Trophoblast cell (in vitro differentiated cells and primary cell): ENCODE measurements at regions not wholly inside any gene's neighbourhood (a gene's known extent, or its start where the extent isn't known, plus 50 kb on each side); places are given as distances from the start of the nearest gene placed in this dataset.

ENCODE experiments used
- DNase-seq, 2 donors: peaks; one replicate each; pipeline ENCODE4 v3.0.0-alpha.2; 2016
- H2AFZ ChIP-seq: 2 replicates; pipeline ENCODE4 v1.6.1; 2013; ENCODE audit warnings: low read length, moderate library complexity, mild to moderate bottlenecking; ENCODE audit not compliant: insufficient read depth, poor library complexity
- H2AK5ac ChIP-seq: 2 replicates; pipeline ENCODE4 v1.6.1; 2013; ENCODE audit warnings: mild to moderate bottlenecking, low read length
- H2BK120ac ChIP-seq: 2 replicates; pipeline ENCODE4 v1.6.1; 2013; ENCODE audit warnings: low read length, mild to moderate bottlenecking, moderate library complexity; ENCODE audit not compliant: insufficient read depth, poor library complexity
- H2BK12ac ChIP-seq: 2 replicates; pipeline ENCODE4 v1.6.1; 2013; ENCODE audit warnings: mild to moderate bottlenecking, low read length, moderate library complexity
- H2BK5ac ChIP-seq: 2 replicates; pipeline ENCODE4 v1.6.1; 2013; ENCODE audit warnings: low read length, low read depth, moderate library complexity, mild to moderate bottlenecking; ENCODE audit not compliant: poor library complexity
- H3K14ac ChIP-seq: 2 replicates; pipeline ENCODE4 v1.6.1; 2013; ENCODE audit warnings: mild to moderate bottlenecking, low read length
- H3K18ac ChIP-seq: 2 replicates; pipeline ENCODE4 v1.6.1; 2013; ENCODE audit warnings: mild to moderate bottlenecking, low read length
- H3K23ac ChIP-seq: 2 replicates; pipeline ENCODE4 v1.6.1; 2013; ENCODE audit warnings: low read length
- H3K27ac ChIP-seq: 2 replicates; pipeline ENCODE4 v1.5.1; 2013; ENCODE audit warnings: low read depth, mild to moderate bottlenecking, inconsistent platforms, low read length, moderate library complexity
- H3K27me3 ChIP-seq: 2 replicates; pipeline ENCODE4 v1.6.1; 2013; ENCODE audit warnings: inconsistent platforms, mild to moderate bottlenecking, low read length, moderate library complexity; ENCODE audit not compliant: insufficient read depth
- H3K36me3 ChIP-seq, 2 experiments: 1 replicate in 1 of 2; 2 replicates in 1 of 2; pipeline ENCODE4 v1.6.1; 2013; ENCODE audit warnings: low read length in 2 of 2, mild to moderate bottlenecking in 2 of 2, moderate library complexity in 1 of 2; ENCODE audit not compliant: insufficient read depth in 2 of 2, control insufficient read depth in 1 of 2
- H3K4ac ChIP-seq: 2 replicates; pipeline ENCODE4 v1.6.1; 2013; ENCODE audit warnings: low read depth, mild to moderate bottlenecking, low read length, moderate library complexity
- H3K4me1 ChIP-seq, 2 experiments: 1 replicate in 1 of 2; 2 replicates in 1 of 2; pipeline ENCODE4 v1.6.1; 2013; ENCODE audit warnings: low read length in 2 of 2, mild to moderate bottlenecking in 2 of 2, moderate library complexity in 1 of 2; ENCODE audit not compliant: insufficient read depth in 2 of 2, control insufficient read depth in 1 of 2
- H3K4me2 ChIP-seq: 2 replicates; pipeline ENCODE4 v1.6.1; 2013; ENCODE audit warnings: inconsistent platforms, mild to moderate bottlenecking, low read length, moderate library complexity
- H3K4me3 ChIP-seq: 2 replicates; pipeline ENCODE4 v1.5.1; 2013; ENCODE audit warnings: mild to moderate bottlenecking, low read depth, low read length, inconsistent platforms
- H3K79me1 ChIP-seq: one replicate; pipeline ENCODE4 v1.6.1; 2013; ENCODE audit warnings: low read length
- H3K79me2 ChIP-seq: 2 replicates; pipeline ENCODE4 v1.6.1; 2013; ENCODE audit warnings: low read length, mild to moderate bottlenecking; ENCODE audit not compliant: control insufficient read depth, insufficient read depth, poor library complexity
- H3K9ac ChIP-seq: 2 replicates; pipeline ENCODE4 v1.6.1; 2013; ENCODE audit warnings: mild to moderate bottlenecking, low read length
- H3K9me3 ChIP-seq: 2 replicates; pipeline ENCODE4 v1.6.1; 2013; ENCODE audit warnings: low read depth, mild to moderate bottlenecking, control low read depth, inconsistent platforms, low read length; ENCODE audit not compliant: insufficient read depth
- H4K12ac ChIP-seq: 2 replicates; pipeline ENCODE4 v1.6.1; 2013; ENCODE audit warnings: low read depth, mild to moderate bottlenecking, low read length, moderate library complexity
- H4K8ac ChIP-seq: 2 replicates; pipeline ENCODE4 v1.6.1; 2013; ENCODE audit warnings: low read depth, mild to moderate bottlenecking, low read length, moderate library complexity
- H4K91ac ChIP-seq: one replicate; pipeline ENCODE4 v1.6.1; 2013; ENCODE audit warnings: low read depth, mild to moderate bottlenecking, low read length, moderate library complexity
- WGBS: extraction: QIAGEN DNeasy Blood & Tissue Kit; methylation state at CpG from one replicate; pipeline ENCODE4 v1.1.7; 2013; ENCODE audit warnings: missing lambda C conversion rate; ENCODE audit not compliant: insufficient read length, insufficient coverage; ENCODE audit errors: extremely low coverage; 5-methylcytosine and 5-hydroxymethylcytosine counted together

- Histone ChIP-seq H3K4ac (no peak overlapping the region), H2AK5ac (no peak overlapping the region), H3K4me3 (no peak overlapping the region), H3K9ac (no peak overlapping the region), H3K14ac (no peak overlapping the region), H2AFZ (no peak overlapping the region), H3K79me1 (no peaks in the 10 kb centered on the region), H3K23ac (no peak overlapping the region), H4K91ac (no peak overlapping the region), H3K79me2 (no peaks in the 10 kb centered on the region), H4K8ac (no peak overlapping the region), H3K9me3 (no peaks in the 10 kb centered on the region), H3K18ac (no peak overlapping the region), H3K27ac (no peak overlapping the region), H3K27me3 (no peaks in the 10 kb centered on the region), H2BK5ac (no peak overlapping the region), H3K4me1 (peaks cover 2 to 3% of the 10 kb centered on the region in 2 experiments), H2BK120ac (no peak overlapping the region), H2BK12ac (no peak overlapping the region), H4K12ac (no peak overlapping the region), H3K4me2 (no peak overlapping the region), H3K36me3 (no peaks in the 10 kb centered on the region)
- DNase-seq, result no peak
- WGBS, result no CpG with 5 or more reads among the region's 1 CpG
Observed at GRCh38 chr20:11230999-11231398, 557.2 kb upstream of the JAG1 start.

- H3K4me2 ChIP-seq, result no peak overlapping the region
- no peak overlapping the region for H3K14ac ChIP-seq
- no peaks in the 10 kb centered on the region for H3K36me3 ChIP-seq
- H3K27ac ChIP-seq, result no peak overlapping the region
- WGBS, result no CpG with 5 or more reads among the region's 11 CpGs
- H3K27me3 ChIP-seq, result no peaks in the 10 kb centered on the region
- H3K9ac ChIP-seq, result peak overlapping the region; percentile 38
- peak overlapping the region; percentile 51 for H2BK12ac ChIP-seq
- H3K79me1 ChIP-seq, result no peaks in the 10 kb centered on the region
- no peak overlapping the region for H2AFZ ChIP-seq
- peak overlapping the region; percentile 29 for H4K8ac ChIP-seq
- H2BK5ac ChIP-seq, result no peak overlapping the region
- no peak for DNase-seq
- H3K79me2 ChIP-seq, result no peaks in the 10 kb centered on the region
- H4K91ac ChIP-seq, result peak overlapping the region; percentile 19
- H3K23ac ChIP-seq, result no peak overlapping the region
- no peak overlapping the region for H2BK120ac ChIP-seq
- H3K18ac ChIP-seq, result peak overlapping the region; percentile 18
- peak overlapping the region; percentile 80 for H2AK5ac ChIP-seq
- H3K4ac ChIP-seq, result no peak overlapping the region
- H3K9me3 ChIP-seq, result no peaks in the 10 kb centered on the region
- H3K4me1 ChIP-seq, result peaks cover 2 to 3% of the 10 kb centered on the region in 2 experiments
- H4K12ac ChIP-seq, result no peak overlapping the region
- H3K4me3 ChIP-seq, result no peak overlapping the region
Observed at GRCh38 chr20:11231742-11232648, 558.2 kb upstream of the JAG1 start.

- DNase-seq, result no peak
- Histone ChIP-seq H3K79me2 (no peaks in the 10 kb centered on the region), H3K4me1 (peaks cover 2 to 3% of the 10 kb centered on the region in 2 experiments), H3K4me3 (no peak overlapping the region), H3K79me1 (no peaks in the 10 kb centered on the region), H2BK120ac (no peak overlapping the region), H4K91ac (no peak overlapping the region), H3K4ac (no peak overlapping the region), H3K9ac (no peak overlapping the region), H2AFZ (no peak overlapping the region), H3K36me3 (no peaks in the 10 kb centered on the region), H2BK5ac (no peak overlapping the region), H4K8ac (no peak overlapping the region), H3K9me3 (no peaks in the 10 kb centered on the region), H3K27ac (no peak overlapping the region), H3K4me2 (no peak overlapping the region), H3K27me3 (no peaks in the 10 kb centered on the region), H2AK5ac (no peak overlapping the region), H2BK12ac (no peak overlapping the region), H3K14ac (no peak overlapping the region), H3K18ac (no peak overlapping the region), H4K12ac (no peak overlapping the region), H3K23ac (no peak overlapping the region)
- no CpG with 5 or more reads among the region's 8 CpGs for WGBS
Observed at GRCh38 chr20:11232896-11233295, 559.1 kb upstream of the JAG1 start.

GRCh38 chr20:11234181-11234580 lies 560.4 kb upstream of the JAG1 start:
- no peak overlapping the region for H3K4me2 ChIP-seq
- no peak overlapping the region for H3K18ac ChIP-seq
- no peak overlapping the region for H4K91ac ChIP-seq
- H4K8ac ChIP-seq, result no peak overlapping the region
- no peak overlapping the region for H3K23ac ChIP-seq
- H2BK12ac ChIP-seq, result no peak overlapping the region
- no peak overlapping the region for H2AK5ac ChIP-seq
- H3K79me2 ChIP-seq, result no peaks in the 10 kb centered on the region
- no peak overlapping the region for H2AFZ ChIP-seq
- H3K36me3 ChIP-seq, result no peaks in the 10 kb centered on the region
- peaks cover 2 to 3% of the 10 kb centered on the region in 2 experiments for H3K4me1 ChIP-seq
- no peak overlapping the region for H2BK120ac ChIP-seq
- WGBS, result no CpG with 5 or more reads among the region's 1 CpG
- no peak overlapping the region for H2BK5ac ChIP-seq
- H3K4me3 ChIP-seq, result no peak overlapping the region
- H3K27me3 ChIP-seq, result no peaks in the 10 kb centered on the region
- no peaks in the 10 kb centered on the region for H3K79me1 ChIP-seq
- no peaks in the 10 kb centered on the region for H3K9me3 ChIP-seq
- no peak overlapping the region for H3K14ac ChIP-seq
- H4K12ac ChIP-seq, result no peak overlapping the region
- no peak overlapping the region for H3K27ac ChIP-seq
- DNase-seq, result no peak
- no peak overlapping the region for H3K9ac ChIP-seq
- H3K4ac ChIP-seq, result no peak overlapping the region
